Retinal pigment epithelial cell (primary cell): ENCODE measurements at regions not wholly inside any gene's neighbourhood (a gene's known extent, or its start where the extent isn't known, plus 50 kb on each side); places are given as distances from the start of the nearest gene placed in this dataset.

ENCODE experiments used
- DNase-seq: peaks from one replicate; pipeline ENCODE4 v3.0.0-alpha.2; 2010; ENCODE audit warnings: low read depth
- H3K4me3 ChIP-seq: 2 replicates; pipeline ENCODE4 v1.5.1; 2011; ENCODE audit warnings: mild to moderate bottlenecking, low read length, control low read depth, moderate library complexity
- TF ChIP-seq, protein P1 (sequence below): conservative IDR thresholded peaks from 2 replicates; pipeline ENCODE4 v1.5.1; 2011; ENCODE audit warnings: low read depth, low read length, control low read depth, inconsistent platforms

DNA sequence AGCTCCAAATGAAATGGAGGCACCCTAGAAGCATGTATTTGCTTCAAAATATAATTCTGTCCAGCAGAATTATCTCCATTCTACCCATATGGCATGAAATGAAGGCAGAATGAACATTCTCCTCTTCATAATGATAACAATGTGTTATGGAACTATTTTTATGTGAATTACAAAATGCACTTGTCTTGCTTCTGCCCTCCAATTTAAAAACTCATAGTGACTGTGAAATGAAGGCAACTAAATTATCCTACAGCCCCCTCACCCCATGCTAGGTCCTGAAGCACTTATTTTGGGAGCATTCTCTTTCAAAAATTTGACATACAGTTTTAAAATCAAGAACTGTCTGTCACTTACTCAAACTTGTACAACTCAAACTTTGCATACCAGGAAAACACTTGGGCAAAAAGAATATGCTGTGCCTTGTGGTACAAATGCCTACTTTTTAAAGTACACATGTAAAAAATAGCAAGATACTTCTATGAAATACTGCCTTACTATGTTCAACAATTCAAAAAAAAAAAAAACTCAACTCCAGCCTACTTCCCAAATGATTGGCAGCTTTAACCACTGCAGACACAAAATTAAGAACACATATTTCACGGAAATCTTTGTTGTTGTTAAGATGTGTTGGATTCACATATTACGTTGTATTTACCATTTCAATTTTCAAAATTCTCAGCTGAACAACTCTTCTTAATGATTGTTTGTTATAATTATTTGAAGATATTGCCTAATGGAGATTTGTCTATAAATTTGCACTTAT is 213.3 kb upstream of the NFIA start:
- TF ChIP-seq, protein P1, sequence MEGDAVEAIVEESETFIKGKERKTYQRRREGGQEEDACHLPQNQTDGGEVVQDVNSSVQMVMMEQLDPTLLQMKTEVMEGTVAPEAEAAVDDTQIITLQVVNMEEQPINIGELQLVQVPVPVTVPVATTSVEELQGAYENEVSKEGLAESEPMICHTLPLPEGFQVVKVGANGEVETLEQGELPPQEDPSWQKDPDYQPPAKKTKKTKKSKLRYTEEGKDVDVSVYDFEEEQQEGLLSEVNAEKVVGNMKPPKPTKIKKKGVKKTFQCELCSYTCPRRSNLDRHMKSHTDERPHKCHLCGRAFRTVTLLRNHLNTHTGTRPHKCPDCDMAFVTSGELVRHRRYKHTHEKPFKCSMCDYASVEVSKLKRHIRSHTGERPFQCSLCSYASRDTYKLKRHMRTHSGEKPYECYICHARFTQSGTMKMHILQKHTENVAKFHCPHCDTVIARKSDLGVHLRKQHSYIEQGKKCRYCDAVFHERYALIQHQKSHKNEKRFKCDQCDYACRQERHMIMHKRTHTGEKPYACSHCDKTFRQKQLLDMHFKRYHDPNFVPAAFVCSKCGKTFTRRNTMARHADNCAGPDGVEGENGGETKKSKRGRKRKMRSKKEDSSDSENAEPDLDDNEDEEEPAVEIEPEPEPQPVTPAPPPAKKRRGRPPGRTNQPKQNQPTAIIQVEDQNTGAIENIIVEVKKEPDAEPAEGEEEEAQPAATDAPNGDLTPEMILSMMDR: no peak
- no peak for DNase-seq
- no peak overlapping the region for H3K4me3 ChIP-seq

DNA sequence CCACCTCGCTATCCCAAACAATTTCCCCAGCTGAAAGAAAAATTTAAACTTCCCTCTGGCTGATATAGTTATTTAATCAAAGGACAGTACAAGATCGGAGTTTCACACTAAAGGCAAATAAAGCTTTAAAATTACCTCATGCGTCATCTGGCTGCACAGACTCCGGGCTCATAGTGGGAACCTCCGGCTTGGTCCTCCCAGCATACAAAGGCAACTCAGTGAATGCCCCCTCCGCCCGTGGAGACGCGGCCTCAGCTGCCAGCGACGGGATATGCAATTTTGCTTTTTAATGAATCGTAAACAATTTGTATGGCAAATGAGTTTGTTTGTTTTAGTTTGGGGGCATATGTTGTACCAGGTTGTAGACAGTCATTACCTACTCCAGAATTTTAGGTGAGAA is 214.6 kb upstream of the NFIA start:
- H3K4me3 ChIP-seq: no peak overlapping the region
- TF ChIP-seq, protein P1: no peak
- no peak for DNase-seq

DNA sequence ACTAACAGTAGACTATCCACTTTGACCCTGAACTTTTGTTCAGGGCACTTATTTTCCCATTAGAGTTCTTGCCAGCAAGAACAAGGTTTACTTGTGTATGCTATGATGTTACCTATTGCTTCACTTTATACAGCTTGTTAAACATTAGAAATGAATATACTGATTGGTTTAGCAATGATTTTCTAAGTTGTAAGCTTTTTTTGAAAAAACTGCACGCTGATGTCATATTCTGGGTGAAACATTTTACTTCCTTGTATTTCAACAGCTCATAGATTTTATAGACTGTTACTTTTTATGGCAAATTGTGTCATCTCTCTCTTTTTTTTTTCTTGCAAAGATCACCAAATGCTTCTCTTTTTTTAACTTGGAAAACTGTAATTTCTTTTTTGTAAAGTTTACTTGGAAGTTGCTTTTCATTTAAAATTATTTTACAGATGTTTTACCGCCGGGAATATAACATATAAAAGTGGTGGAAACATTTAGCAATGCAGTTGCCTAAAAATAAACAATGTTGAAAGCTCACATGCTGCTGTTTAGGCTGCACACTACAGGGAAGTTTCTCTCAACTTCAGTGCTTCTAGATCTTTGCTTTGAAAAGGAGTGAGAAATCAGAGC is 215.3 kb upstream of the NFIA start:
- no peak for DNase-seq
- TF ChIP-seq, protein P1: no peak
- H3K4me3 ChIP-seq: no peak overlapping the region

DNA sequence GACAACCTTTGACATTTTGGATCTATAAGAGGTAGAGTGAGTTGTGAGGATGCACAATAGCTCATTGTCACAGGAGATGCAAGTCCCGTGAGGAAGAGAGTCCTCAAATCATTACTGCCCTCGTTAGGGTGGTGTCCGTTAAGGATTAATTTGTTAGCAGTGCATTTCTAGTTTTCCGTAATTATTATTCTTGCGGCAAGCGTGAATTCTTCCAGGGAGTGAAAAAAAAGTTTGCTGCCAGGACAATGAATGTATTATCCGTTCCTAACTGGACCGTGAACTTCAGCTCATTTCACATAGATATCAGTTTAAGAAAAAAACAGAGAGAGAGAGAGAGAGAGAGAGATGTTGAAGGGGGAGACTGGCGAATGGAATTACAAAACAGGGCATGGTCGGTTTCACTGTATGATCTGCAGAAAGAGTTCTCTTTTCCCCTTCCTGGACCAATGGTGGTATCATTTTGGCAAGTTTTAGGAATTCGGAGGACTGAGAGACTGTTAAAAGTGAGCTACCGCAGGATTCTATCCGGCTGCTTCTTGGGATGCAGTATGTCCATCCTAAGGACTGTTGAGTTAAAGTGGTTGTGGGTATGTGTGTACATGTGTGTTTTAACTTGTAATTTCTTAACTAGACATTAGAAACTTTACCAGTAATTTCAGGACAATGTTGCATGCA is 216.0 kb upstream of the NFIA start:
- H3K4me3 ChIP-seq: no peak overlapping the region
- DNase-seq: no peak
- TF ChIP-seq, protein P1: no peak

DNA sequence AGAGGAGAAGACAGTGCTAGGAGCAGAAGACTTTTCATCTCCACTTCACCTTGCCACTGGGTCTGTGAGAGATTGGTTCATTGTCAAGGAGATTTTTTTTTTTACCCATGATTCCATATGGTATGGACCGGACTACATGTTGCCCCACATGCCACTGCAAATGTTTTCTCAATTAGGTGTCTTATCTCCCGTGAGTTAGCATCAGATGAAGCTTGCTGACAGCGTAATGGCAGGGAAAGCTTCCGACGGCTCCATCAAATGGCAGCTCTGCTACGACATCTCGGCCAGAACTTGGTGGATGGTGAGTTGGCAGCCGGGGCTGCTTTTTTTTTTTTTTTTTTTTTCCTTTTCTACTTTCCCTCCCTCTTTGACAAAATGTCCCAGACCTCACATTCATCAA is 217.2 kb upstream of the NFIA start:
- no peak for DNase-seq
- TF ChIP-seq, protein P1: no peak
- H3K4me3 ChIP-seq: no peak overlapping the region

DNA sequence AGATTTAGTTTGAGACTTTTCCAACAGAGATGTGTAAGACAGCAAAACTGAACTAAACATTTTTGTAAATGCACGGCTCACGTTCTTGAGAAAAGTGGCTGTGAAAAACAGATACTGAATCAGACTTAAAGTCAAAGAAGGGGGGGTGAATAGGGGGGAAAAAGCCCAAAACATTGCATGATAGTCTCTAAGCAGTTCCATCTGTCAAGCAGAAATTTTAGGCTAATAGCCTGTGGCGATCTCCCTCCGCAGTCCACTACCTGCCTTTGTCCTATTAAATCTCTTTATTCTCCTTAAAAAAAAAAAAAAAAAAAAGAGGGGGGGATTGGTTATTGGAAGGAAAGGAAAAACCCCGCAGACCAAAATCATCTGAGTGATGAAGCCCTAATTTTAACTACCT is 217.6 kb upstream of the NFIA start:
- TF ChIP-seq, protein P1: no peak
- DNase-seq: no peak
- no peak overlapping the region for H3K4me3 ChIP-seq

DNA sequence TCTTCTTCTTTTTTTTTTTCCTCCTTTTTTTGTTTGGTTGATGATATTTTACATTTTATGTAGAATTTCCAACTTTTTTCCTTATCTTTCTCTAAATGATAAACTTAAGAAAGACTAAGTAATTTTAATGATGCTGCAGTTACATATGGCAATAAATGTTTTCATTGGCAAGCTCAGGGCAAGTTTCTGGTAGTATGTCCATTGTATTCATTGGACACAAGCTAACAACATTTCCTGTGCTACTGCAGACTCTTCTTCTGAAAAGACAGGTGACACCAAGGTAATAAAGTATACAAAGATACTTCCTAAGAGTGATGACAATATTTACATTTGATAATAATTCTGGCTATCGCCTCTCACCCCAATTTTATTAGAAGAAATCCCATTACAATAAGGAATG is 219.2 kb upstream of the NFIA start:
- TF ChIP-seq, protein P1: no peak
- no peak overlapping the region for H3K4me3 ChIP-seq
- no peak for DNase-seq
